HG03045 (cell line): ENCODE measurements at regions not wholly inside any gene's neighbourhood (a gene's known extent, or its start where the extent isn't known, plus 50 kb on each side); places are given as distances from the start of the nearest gene placed in this dataset.

Experiments
- ATAC-seq: cut with Tn5 transposase; IDR thresholded peaks from one replicate; pipeline ENCODE4 v1.9.1; 2021; ENCODE audit warnings: mild to moderate bottlenecking, moderate library complexity; ENCODE audit not compliant: unreplicated experiment

GRCh38 chr4:24666316-24666715 lies 82.0 kb upstream of the DHX15 start:
- no peak for ATAC-seq

- ATAC-seq: no peak
Measured at GRCh38 chr4:24666816-24667477, 82.6 kb upstream of the DHX15 start.

GRCh38 chr4:24668956-24669355 lies 84.6 kb upstream of the DHX15 start:
- ATAC-seq: no peak

- no peak for ATAC-seq
Measured at GRCh38 chr4:24669751-24670150, 85.4 kb upstream of the DHX15 start.

- no peak for ATAC-seq
Measured at GRCh38 chr4:24671849-24672248, 87.5 kb upstream of the DHX15 start.

GRCh38 chr4:24672880-24673279 lies 88.5 kb upstream of the DHX15 start:
- no peak for ATAC-seq

- no peak for ATAC-seq
Measured at GRCh38 chr4:24674279-24674678, 89.9 kb upstream of the DHX15 start.

- no peak for ATAC-seq
Measured at GRCh38 chr4:24675721-24676389, 91.5 kb upstream of the DHX15 start.

GRCh38 chr4:24677909-24678308 lies 93.6 kb upstream of the DHX15 start:
- ATAC-seq: no peak

GRCh38 chr4:24680746-24681448 lies 96.5 kb upstream of the DHX15 start:
- ATAC-seq: no peak

- no peak for ATAC-seq
Measured at GRCh38 chr4:24683116-24683515, 98.8 kb upstream of the DHX15 start.

- ATAC-seq: no peak
Measured at GRCh38 chr4:24686866-24687692, 102.7 kb upstream of the DHX15 start.

GRCh38 chr4:24688453-24688852 lies 104.1 kb upstream of the DHX15 start:
- ATAC-seq: no peak

- ATAC-seq: no peak
Measured at GRCh38 chr4:24689212-24689611, 104.9 kb upstream of the DHX15 start.

GRCh38 chr4:24690436-24690835 lies 104.9 kb upstream of the SOD3 start:
- ATAC-seq: no peak

- no peak for ATAC-seq
Measured at GRCh38 chr4:24693636-24694035, 101.7 kb upstream of the SOD3 start.

- ATAC-seq: no peak
Measured at GRCh38 chr4:24700118-24700517, 95.3 kb upstream of the SOD3 start.

GRCh38 chr4:24701683-24702082 lies 93.7 kb upstream of the SOD3 start:
- ATAC-seq: no peak

GRCh38 chr4:24702281-24702680 lies 93.1 kb upstream of the SOD3 start:
- no peak for ATAC-seq

GRCh38 chr4:24703298-24703697 lies 92.1 kb upstream of the SOD3 start:
- no peak for ATAC-seq

- ATAC-seq: no peak
Measured at GRCh38 chr4:24704149-24704548, 91.2 kb upstream of the SOD3 start.
